ENCODE measurements at regions not wholly inside any gene's neighbourhood (a gene's known extent, or its start where the extent isn't known, plus 50 kb on each side); places are given as distances from the start of the nearest gene placed in this dataset.

- TF ChIP-seq POLR2A (IDR thresholded peaks at IDR 0.05) = no peak
- no peak for TF ChIP-seq CTCF (IDR thresholded peaks at IDR 0.05)
These were observed 205.7 kb upstream of the ROBO1 start for GRCh38 chr3:79973482-79973881.
